Left ventricle myocardium inferior (tissue), 1 donor: ENCODE measurements at regions not wholly inside any gene's neighbourhood (a gene's known extent, or its start where the extent isn't known, plus 50 kb on each side); places are given as distances from the start of the nearest gene placed in this dataset.

Experiments
- DNase-seq: peaks from one replicate; pipeline ENCODE4 v3.0.0-alpha.2; 2020
- H3K27ac ChIP-seq: fragments of 200-600 bp; replicated peaks from 2 replicates; pipeline ENCODE4 v1.8.0; 2021
- H3K27me3 ChIP-seq: fragments of 200-600 bp; 2 replicates; pipeline ENCODE4 v1.8.0; 2021; ENCODE audit warnings: low read depth
- H3K36me3 ChIP-seq: fragments of 200-600 bp; 2 replicates; pipeline ENCODE4 v1.8.0; 2021
- H3K4me1 ChIP-seq: fragments of 200-600 bp; 2 replicates; pipeline ENCODE4 v1.8.0; 2021
- H3K4me3 ChIP-seq: fragments of 200-600 bp; 2 replicates; pipeline ENCODE4 v1.8.0; 2021; ENCODE audit warnings: mild to moderate bottlenecking, moderate library complexity
- H3K9me3 ChIP-seq: fragments of 200-600 bp; replicated peaks from 2 replicates; pipeline ENCODE4 v1.8.0; 2021
- CTCF ChIP-seq: fragments of 200-600 bp; IDR thresholded peaks from 2 replicates; pipeline ENCODE4 v1.8.0; 2021; ENCODE audit warnings: antibody characterized with exemption, mild to moderate bottlenecking, borderline replicate concordance
- intact Hi-C: fragments of 100-400 bp; cut with micrococcal nuclease; formaldehyde crosslinking; loops from one replicate; pipeline ENCODE4 v1.11.0; 2022
- donor health status: DM: no; HTN: yes; CAD: no; lungs with severe emphysema.

GRCh38 chr22:49502126-49502826 is 325.4 kb downstream of the BRD1 start:
- no peak overlapping the region for H3K27ac ChIP-seq
- DNase-seq = no peak
- intact Hi-C loops = no loop called here
- no peaks in the 10 kb centered on the region for H3K27me3 ChIP-seq
- TF ChIP-seq CTCF = no peak
- peaks cover 4% of the 10 kb centered on the region for H3K9me3 ChIP-seq
- no peaks in the 10 kb centered on the region for H3K36me3 ChIP-seq
- no peak overlapping the region for H3K4me3 ChIP-seq
- no peaks in the 10 kb centered on the region for H3K4me1 ChIP-seq

GRCh38 chr22:49500942-49501395 is 326.7 kb downstream of the BRD1 start:
- Histone ChIP-seq H3K4me1 (no peaks in the 10 kb centered on the region), H3K4me3 (no peak overlapping the region), H3K36me3 (no peaks in the 10 kb centered on the region), H3K27ac (no peak overlapping the region), H3K9me3 (peaks cover 17% of the 10 kb centered on the region), H3K27me3 (no peaks in the 10 kb centered on the region)
- intact Hi-C loops = no loop called here
- no peak for TF ChIP-seq CTCF
- DNase-seq = no peak

GRCh38 chr22:49500076-49500460 is 327.6 kb downstream of the BRD1 start:
- Histone ChIP-seq H3K4me1 (no peaks in the 10 kb centered on the region), H3K9me3 (peaks cover 17% of the 10 kb centered on the region), H3K27me3 (no peaks in the 10 kb centered on the region), H3K4me3 (no peak overlapping the region), H3K36me3 (no peaks in the 10 kb centered on the region), H3K27ac (no peak overlapping the region)
- DNase-seq = no peak
- intact Hi-C loops = no loop called here
- no peak for TF ChIP-seq CTCF

- no peak for TF ChIP-seq CTCF
- Histone ChIP-seq H3K4me3 (no peak overlapping the region), H3K27me3 (no peaks in the 10 kb centered on the region), H3K9me3 (peaks cover 17% of the 10 kb centered on the region), H3K36me3 (no peaks in the 10 kb centered on the region), H3K27ac (no peak overlapping the region), H3K4me1 (no peaks in the 10 kb centered on the region)
- DNase-seq = no peak
- intact Hi-C loops = no loop called here
Observed at GRCh38 chr22:49499433-49500075, 328.1 kb downstream of the BRD1 start.

GRCh38 chr22:49497266-49497665 is 330.4 kb downstream of the BRD1 start:
- intact Hi-C loops = no loop called here
- H3K4me1 ChIP-seq = no peaks in the 10 kb centered on the region
- DNase-seq = no peak
- no peak for TF ChIP-seq CTCF
- H3K27me3 ChIP-seq = no peaks in the 10 kb centered on the region
- no peak overlapping the region for H3K4me3 ChIP-seq
- H3K27ac ChIP-seq = no peak overlapping the region
- no peaks in the 10 kb centered on the region for H3K36me3 ChIP-seq
- peaks cover 17% of the 10 kb centered on the region for H3K9me3 ChIP-seq
